Fibroblast of pulmonary artery (primary cell): ENCODE measurements at regions not wholly inside any gene's neighbourhood (a gene's known extent, or its start where the extent isn't known, plus 50 kb on each side); places are given as distances from the start of the nearest gene placed in this dataset.

Experiments
- DNase-seq: peaks from one replicate; pipeline ENCODE4 v3.0.0-alpha.2; 2010; ENCODE audit warnings: low read depth
- H3K4me3 ChIP-seq: replicated peaks from 2 replicates; pipeline ENCODE4 v1.5.1; 2011; ENCODE audit warnings: low read depth, mild to moderate bottlenecking, control low read depth, low read length, moderate library complexity
- TF ChIP-seq, protein P1 (sequence below): IDR thresholded peaks from 2 replicates; pipeline ENCODE4 v1.5.1; 2011; ENCODE audit warnings: mild to moderate bottlenecking, control low read depth, low read length, inconsistent platforms; ENCODE audit errors: missing control alignments

DNA sequence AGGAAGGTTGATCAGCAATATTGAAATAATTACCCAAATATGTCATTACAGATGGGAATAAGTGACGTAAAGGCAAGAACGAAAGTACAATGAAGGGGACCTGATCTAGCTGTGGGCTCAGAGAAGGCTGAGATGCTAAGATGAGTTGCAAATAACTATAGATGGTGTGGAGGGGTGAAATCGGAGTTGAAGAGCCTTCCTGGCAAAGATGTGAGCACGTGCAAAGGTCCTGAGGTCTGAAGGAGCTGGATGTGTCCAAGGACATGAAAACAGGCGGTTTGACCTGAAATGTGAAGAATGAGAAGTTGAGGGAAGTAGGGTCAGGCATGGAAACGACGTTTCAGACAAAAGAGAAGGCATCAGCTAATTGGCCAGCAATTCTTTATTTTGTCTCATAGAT is 61.6 kb upstream of the SLC45A1 start:
- DNase-seq = no peak
- no peak overlapping the region for H3K4me3 ChIP-seq
- TF ChIP-seq, protein P1, sequence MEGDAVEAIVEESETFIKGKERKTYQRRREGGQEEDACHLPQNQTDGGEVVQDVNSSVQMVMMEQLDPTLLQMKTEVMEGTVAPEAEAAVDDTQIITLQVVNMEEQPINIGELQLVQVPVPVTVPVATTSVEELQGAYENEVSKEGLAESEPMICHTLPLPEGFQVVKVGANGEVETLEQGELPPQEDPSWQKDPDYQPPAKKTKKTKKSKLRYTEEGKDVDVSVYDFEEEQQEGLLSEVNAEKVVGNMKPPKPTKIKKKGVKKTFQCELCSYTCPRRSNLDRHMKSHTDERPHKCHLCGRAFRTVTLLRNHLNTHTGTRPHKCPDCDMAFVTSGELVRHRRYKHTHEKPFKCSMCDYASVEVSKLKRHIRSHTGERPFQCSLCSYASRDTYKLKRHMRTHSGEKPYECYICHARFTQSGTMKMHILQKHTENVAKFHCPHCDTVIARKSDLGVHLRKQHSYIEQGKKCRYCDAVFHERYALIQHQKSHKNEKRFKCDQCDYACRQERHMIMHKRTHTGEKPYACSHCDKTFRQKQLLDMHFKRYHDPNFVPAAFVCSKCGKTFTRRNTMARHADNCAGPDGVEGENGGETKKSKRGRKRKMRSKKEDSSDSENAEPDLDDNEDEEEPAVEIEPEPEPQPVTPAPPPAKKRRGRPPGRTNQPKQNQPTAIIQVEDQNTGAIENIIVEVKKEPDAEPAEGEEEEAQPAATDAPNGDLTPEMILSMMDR = no peak

DNA sequence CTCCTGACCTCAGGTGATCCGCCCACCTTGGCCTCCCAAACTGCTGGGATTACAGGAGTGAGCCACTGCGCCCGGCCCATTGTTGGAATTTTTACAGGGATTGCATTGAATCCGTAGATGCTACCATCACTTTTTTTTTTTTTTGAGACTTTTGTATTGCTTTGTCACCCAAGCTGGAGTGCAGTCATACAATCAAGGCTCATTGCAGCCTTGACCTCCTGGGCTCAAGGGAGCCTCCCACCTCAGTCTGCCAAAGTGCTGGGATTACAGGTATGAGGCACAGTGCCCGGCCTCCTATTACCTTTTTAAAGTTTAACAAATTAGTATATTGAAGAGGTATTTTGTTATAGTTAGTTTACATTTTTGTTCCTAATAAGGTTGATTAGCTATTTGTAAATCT is 62.2 kb upstream of the SLC45A1 start:
- H3K4me3 ChIP-seq = no peak overlapping the region
- TF ChIP-seq, protein P1 = no peak
- DNase-seq = no peak

DNA sequence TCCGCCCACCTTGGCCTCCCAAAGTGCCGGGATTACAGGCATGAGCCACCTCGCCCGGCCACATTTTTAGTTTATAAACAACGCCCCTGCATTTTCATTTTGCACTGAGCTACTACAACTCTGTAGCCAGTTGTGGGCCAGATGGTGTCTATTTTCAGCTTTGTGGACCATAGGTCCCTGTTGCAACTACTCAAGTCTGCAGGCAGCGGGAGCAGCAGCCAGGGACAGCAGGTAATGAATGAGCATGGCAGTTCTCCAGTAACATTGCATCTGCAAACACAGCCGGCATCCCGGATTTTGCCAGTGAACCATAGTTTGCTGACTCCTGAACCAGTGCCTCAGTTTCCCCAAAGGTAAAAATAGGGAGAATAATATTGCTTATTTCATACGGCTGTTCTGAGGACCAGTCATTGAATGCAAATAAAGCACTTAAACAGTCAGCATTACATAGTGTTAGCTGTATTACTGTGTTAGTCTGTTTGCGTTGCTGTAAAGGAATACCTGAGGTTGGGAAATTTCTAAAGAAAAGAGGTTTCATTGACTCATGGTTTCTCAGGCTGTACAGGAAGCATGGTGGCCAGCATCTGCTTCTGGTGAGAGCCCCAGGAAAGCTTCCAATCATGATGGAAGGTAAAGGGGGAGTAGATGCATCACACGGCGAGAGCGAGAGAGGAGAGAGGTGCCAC is 65.5 kb upstream of the SLC45A1 start:
- no peak for DNase-seq
- TF ChIP-seq, protein P1 = no peak
- H3K4me3 ChIP-seq = no peak overlapping the region

DNA sequence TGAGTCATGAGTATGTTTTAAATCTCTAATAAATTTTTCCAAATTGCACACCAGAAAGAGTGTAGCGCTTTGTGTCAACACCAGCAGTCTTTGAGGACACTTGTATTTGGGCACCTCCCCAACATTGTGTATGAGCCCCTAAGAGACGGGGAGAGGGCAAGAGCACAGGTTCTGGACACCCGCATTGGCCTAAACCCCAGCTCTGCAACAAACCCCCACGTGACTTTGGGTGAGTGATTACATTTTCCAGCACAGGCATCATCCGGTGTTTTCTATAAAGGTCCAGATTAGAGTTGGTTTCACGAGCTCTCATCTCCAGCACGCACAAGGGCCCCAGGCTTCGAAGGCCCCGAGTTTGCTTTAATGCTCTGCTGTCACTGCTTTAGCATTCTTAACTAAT is 66.3 kb upstream of the SLC45A1 start:
- no peak for DNase-seq
- TF ChIP-seq, protein P1 = no peak
- no peak overlapping the region for H3K4me3 ChIP-seq

DNA sequence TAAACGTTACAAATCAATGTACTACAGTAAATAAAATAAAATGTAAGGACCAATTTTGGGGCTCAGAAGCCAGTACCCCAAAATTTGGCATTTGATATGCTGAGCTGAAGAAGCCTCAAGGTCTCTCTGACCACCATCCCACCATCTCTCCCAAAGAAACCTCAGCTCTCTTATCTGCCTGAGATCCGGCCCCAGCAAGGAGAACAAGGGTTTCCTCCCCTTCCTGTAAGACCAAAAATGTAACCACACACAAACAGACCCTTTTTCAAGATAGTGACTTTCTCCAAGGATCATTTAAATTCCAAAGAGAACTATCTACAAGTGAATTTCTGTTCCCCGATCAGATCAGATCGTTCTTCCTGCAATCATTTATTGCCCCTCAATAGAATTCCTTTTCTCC is 68.1 kb upstream of the SLC45A1 start:
- no peak overlapping the region for H3K4me3 ChIP-seq
- TF ChIP-seq, protein P1 = no peak
- no peak for DNase-seq

DNA sequence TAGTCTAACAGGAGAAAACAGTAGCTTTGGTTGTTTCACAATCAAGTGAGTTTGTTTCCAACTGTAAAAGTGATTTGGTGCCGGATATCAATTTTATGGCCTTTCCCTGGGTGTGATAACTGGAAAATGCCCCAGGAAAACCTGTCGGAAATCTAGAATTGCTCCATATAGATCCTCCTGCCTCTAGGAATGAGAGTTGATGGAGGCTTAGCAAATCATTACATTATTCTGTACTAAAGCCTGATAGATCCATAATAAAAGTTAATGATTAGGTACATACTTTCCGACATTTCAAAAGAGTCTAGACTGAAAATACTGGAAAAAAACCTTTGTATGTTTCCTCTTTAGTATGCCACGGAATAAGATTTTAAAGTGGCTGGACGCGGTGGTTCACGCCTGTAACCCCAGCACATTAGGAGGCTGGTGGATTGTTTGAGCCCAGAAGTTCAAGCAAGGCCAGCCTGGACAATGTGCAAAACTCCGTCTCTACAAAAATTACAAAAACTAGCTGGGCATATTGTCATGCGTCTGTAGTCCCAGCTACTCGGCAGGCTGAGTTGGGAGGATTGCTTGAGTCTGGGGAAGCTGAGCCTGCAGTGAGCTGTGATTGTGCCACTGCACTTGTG is 70.0 kb upstream of the SLC45A1 start:
- TF ChIP-seq, protein P1 = no peak
- H3K4me3 ChIP-seq = no peak overlapping the region
- DNase-seq = no peak

DNA sequence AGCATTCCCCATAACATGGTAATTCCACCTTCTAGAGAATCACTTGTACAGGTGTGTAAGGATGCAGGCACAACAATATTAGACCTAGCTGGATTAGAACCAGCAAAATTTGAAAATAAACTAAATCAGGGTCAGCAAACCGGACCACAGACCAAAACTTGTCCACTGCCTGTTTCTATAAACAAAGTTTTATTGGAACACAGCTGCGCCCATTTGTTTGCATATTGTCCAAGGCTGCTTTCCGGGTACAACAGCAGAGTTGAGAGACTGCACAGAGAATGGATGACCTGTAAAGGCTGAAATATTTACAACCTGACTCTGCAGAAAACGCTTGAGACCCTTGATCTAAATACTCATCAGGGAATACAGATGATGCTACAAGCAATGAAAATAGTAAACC is 73.6 kb upstream of the SLC45A1 start:
- DNase-seq = no peak
- TF ChIP-seq, protein P1 = no peak
- H3K4me3 ChIP-seq = no peak overlapping the region
